Cardiac fibroblast (primary cell): ENCODE measurements at regions not wholly inside any gene's neighbourhood (a gene's known extent, or its start where the extent isn't known, plus 50 kb on each side); places are given as distances from the start of the nearest gene placed in this dataset.

Experiments
- DNase-seq, 2 donors: peaks; one replicate each; pipeline versions ENCODE4 v3.0.0 to v3.0.0-alpha.2; 2010; ENCODE audit warnings: low read depth in 2 of 2
- H3K4me3 ChIP-seq, 2 donors: replicated peaks in 1 of 2; 1 replicate in 1 of 2; 2 replicates in 1 of 2; pipeline ENCODE4 v1.5.1; 2011; ENCODE audit warnings: low read depth in 2 of 2, low read length in 2 of 2, mild to moderate bottlenecking in 2 of 2, moderate library complexity in 1 of 2
- TF ChIP-seq, protein P1 (sequence below): IDR thresholded peaks from one replicate; pipeline ENCODE4 v1.5.1; 2011; ENCODE audit warnings: low read depth, mild to moderate bottlenecking, low read length, inconsistent platforms

GRCh38 chr5:57750891-57751290 is 268.3 kb upstream of the ACTBL2 start:
- H3K4me3 ChIP-seq = no peak overlapping the region
- no peak for DNase-seq
- TF ChIP-seq, protein P1, sequence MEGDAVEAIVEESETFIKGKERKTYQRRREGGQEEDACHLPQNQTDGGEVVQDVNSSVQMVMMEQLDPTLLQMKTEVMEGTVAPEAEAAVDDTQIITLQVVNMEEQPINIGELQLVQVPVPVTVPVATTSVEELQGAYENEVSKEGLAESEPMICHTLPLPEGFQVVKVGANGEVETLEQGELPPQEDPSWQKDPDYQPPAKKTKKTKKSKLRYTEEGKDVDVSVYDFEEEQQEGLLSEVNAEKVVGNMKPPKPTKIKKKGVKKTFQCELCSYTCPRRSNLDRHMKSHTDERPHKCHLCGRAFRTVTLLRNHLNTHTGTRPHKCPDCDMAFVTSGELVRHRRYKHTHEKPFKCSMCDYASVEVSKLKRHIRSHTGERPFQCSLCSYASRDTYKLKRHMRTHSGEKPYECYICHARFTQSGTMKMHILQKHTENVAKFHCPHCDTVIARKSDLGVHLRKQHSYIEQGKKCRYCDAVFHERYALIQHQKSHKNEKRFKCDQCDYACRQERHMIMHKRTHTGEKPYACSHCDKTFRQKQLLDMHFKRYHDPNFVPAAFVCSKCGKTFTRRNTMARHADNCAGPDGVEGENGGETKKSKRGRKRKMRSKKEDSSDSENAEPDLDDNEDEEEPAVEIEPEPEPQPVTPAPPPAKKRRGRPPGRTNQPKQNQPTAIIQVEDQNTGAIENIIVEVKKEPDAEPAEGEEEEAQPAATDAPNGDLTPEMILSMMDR = no peak

- no peak for DNase-seq
- no peak overlapping the region for H3K4me3 ChIP-seq
- TF ChIP-seq, protein P1 = no peak
These were observed 267.7 kb upstream of the ACTBL2 start for GRCh38 chr5:57750282-57750681.

- peak in 1 of 2 donors; percentile 72 for DNase-seq
- no peak overlapping the region for H3K4me3 ChIP-seq
- TF ChIP-seq, protein P1 = no peak
These were observed 266.8 kb upstream of the ACTBL2 start for GRCh38 chr5:57749396-57749795.

DNA sequence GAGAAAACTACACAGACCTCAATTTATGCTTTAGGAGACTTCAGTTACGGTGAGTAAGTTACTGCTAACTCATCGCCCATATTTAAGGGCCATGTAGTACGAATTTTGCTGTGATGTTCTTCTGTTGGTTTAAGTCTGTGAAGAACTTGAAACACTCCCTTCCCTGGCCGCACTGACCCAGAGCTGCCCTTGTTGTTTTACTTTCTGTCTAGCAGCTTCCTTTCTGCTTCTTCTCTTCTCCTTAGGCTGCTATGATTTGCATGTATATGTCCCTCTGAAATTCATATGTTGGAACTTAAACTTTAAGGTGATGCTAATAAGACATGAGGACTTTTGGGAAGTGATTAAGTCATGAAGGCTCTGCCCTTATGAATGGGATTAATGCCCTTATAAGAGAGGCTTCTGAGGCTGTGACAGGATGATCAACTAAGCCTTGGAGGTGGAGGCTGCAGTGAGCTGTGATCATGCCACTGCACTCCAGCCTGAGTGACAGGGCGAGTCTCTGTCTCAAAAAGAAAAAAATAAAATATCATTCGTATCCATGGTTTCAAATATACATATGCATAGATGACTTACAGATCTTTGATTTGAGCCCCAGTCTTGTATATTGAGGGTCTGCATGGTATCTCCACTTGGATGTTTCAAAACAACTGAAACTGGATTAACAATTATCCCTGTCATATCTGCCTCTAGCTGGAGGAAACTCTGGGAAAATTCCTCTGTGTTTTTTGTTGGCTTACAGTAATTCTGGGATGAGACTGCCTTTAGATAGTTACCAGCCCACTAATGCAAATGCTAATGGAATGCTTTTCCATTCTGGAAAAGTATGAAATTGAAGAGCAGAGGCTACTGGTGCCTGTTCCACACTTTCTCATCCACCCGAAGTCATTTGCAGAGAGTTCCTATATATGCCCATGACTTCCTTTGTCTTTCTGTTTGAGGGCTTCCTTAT is 263.4 kb upstream of the ACTBL2 start:
- H3K4me3 ChIP-seq = no peak overlapping the region
- no peak for DNase-seq
- TF ChIP-seq, protein P1 = no peak

GRCh38 chr5:57745029-57745428 is 262.4 kb upstream of the ACTBL2 start:
- TF ChIP-seq, protein P1 = no peak
- H3K4me3 ChIP-seq = no peak overlapping the region

DNA sequence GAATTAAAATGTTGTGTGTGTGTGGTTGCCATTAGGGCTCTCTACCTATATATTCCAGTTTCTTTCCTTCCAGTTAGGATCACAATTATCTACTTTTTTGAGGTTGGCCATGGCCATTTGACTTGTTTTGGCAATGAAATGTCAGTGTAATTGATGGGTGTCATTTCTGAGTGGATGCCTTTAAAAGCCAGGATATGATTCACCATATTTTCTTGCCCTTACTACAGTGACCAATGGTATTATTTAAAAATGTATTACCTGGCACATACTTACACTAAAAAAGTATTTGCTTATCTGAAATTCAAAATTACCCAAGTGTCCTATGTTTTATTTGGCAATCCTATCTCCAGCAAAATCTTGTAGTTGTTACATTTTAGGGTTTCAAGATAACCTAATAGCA is 258.7 kb upstream of the ACTBL2 start:
- TF ChIP-seq, protein P1 = no peak
- no peak for DNase-seq
- H3K4me3 ChIP-seq = no peak overlapping the region

More at GRCh38 chr5:57745029-57745428, 262.4 kb upstream of the ACTBL2 start:
- DNase-seq = no peak
